H1 (cell line): ENCODE measurements at regions not wholly inside any gene's neighbourhood (a gene's known extent, or its start where the extent isn't known, plus 50 kb on each side); places are given as distances from the start of the nearest gene placed in this dataset.
A peak's percentile ranks its signal among the peaks of the same experiment; 100 is the strongest.

Source experiments
- CTCF ChIA-PET: fragments of 300-600 bp; sonication (Branson Sonifier 250); formaldehyde crosslinking; loops from one replicate; lab custom pipeline; 2021; ENCODE audit not compliant: partially characterized antibody; lab: Charles Lee
- POLR2A ChIA-PET: fragments of 300-600 bp; sonication (Branson Sonifier 250); formaldehyde crosslinking; loops from one replicate; lab custom pipeline; 2021; ENCODE audit warnings: inconsistent platforms; ENCODE audit not compliant: partially characterized antibody; lab: Charles Lee
- DNase-seq, 2 experiments: peaks; one replicate each; pipeline versions ENCODE4 v3.0.0 to v3.0.0-alpha.2; 2010 to 2022; ENCODE audit warnings: low spot score in 2 of 2, low read depth in 1 of 2, mixed read lengths in 1 of 2
- FAIRE-seq: peaks from 2 replicates; lab custom pipeline; 2011; peaks lifted over from hg19 to GRCh38; lab: Jason Lieb, UNC
- H2AFZ ChIP-seq: 2 replicates; pipeline ENCODE4 v1.8.1; 2012; ENCODE audit warnings: low read length, inconsistent platforms
- H2AK5ac ChIP-seq: 2 replicates; pipeline ENCODE4 v1.6.1; 2013; ENCODE audit warnings: low read depth, low read length
- H2BK120ac ChIP-seq: replicated peaks from 2 replicates; pipeline ENCODE3; 2013; ENCODE audit warnings: low read depth, low read length, inconsistent platforms
- H2BK12ac ChIP-seq: 2 replicates; pipeline ENCODE4 v1.6.1; 2013; ENCODE audit warnings: low read depth, low read length
- H2BK15ac ChIP-seq: 2 replicates; pipeline ENCODE4 v1.6.1; 2013; ENCODE audit warnings: low read length
- H2BK20ac ChIP-seq: 2 replicates; pipeline ENCODE4 v1.6.1; 2013; ENCODE audit warnings: low read length
- H2BK5ac ChIP-seq: 2 replicates; pipeline ENCODE4 v1.6.1; 2013; ENCODE audit warnings: low read depth, low read length
- H3K14ac ChIP-seq: 2 replicates; pipeline ENCODE4 v1.6.1; 2013; ENCODE audit warnings: inconsistent platforms; ENCODE audit not compliant: insufficient read length
- H3K18ac ChIP-seq: 2 replicates; pipeline ENCODE4 v1.6.1; 2013; ENCODE audit warnings: low read length; ENCODE audit errors: extremely low read depth
- H3K23ac ChIP-seq: 2 replicates; pipeline ENCODE4 v1.6.1; 2013; ENCODE audit warnings: inconsistent platforms; ENCODE audit not compliant: insufficient read length
- H3K23me2 ChIP-seq: 2 replicates; pipeline ENCODE4 v1.6.1; 2013; ENCODE audit warnings: low read depth, low read length
- H3K27ac ChIP-seq: 2 replicates; pipeline ENCODE4 v1.6.1; 2011; ENCODE audit warnings: low read depth, low read length, inconsistent platforms
- H3K27me3 ChIP-seq, 4 experiments: replicated peaks in 1 of 4; 1 replicate in 1 of 4; 2 replicates in 3 of 4; pipeline versions ENCODE4 v1.6.1 to v1.8.1; 2011 to 2013; ENCODE audit warnings: low read length in 3 of 4, mild to moderate bottlenecking in 3 of 4, inconsistent platforms in 2 of 4, mixed read lengths in 2 of 4, moderate library complexity in 1 of 4; ENCODE audit not compliant: control insufficient read depth in 3 of 4, insufficient read depth in 3 of 4; ENCODE audit errors: extremely low read depth in 1 of 4
- H3K36me3 ChIP-seq, 4 experiments: 2 replicates each; pipeline versions ENCODE4 v1.6.1 to v1.8.1; 2011 to 2013; ENCODE audit warnings: mild to moderate bottlenecking in 4 of 4, low read length in 3 of 4, moderate library complexity in 2 of 4, control low read depth in 1 of 4, inconsistent platforms in 1 of 4; ENCODE audit not compliant: insufficient read depth in 4 of 4, control insufficient read depth in 2 of 4
- H3K4ac ChIP-seq: replicated peaks from 2 replicates; pipeline ENCODE3; 2013; ENCODE audit warnings: low read length, low read depth, mixed read lengths, inconsistent platforms; ENCODE audit not compliant: insufficient read length
- H3K4me1 ChIP-seq, 4 experiments: replicated peaks in 1 of 4; 1 replicate in 1 of 4; 2 replicates in 3 of 4; pipeline versions ENCODE4 v1.6.1 to v1.8.1; 2011 to 2013; ENCODE audit warnings: low read length in 3 of 4, inconsistent platforms in 2 of 4, mixed read lengths in 1 of 4; ENCODE audit not compliant: insufficient read depth in 4 of 4, control insufficient read depth in 3 of 4
- H3K4me2 ChIP-seq, 2 experiments: 2 replicates each; pipeline versions ENCODE4 v1.6.1 to v1.8.1; 2011 to 2013; ENCODE audit warnings: low read depth in 2 of 2, low read length in 2 of 2, control low read depth in 1 of 2, inconsistent platforms in 1 of 2, mild to moderate bottlenecking in 1 of 2; ENCODE audit not compliant: insufficient read depth in 1 of 2
- H3K4me3 ChIP-seq, 4 experiments: fragments of 200-600, 300-600 bp in 1 of 4; sonication (generic), shearing (Covaris generic), sonication (Bioruptor Twin) in 1 of 4; 2 replicates each; pipeline versions ENCODE4 v1.5.1 to v1.8.1; 2011 to 2016; ENCODE audit warnings: low read length in 4 of 4, low read depth in 3 of 4, control low read depth in 2 of 4, inconsistent platforms in 2 of 4, mild to moderate bottlenecking in 2 of 4, mixed read lengths in 1 of 4, moderate library complexity in 1 of 4; ENCODE audit not compliant: insufficient read depth in 2 of 4; ENCODE audit errors: extremely low read depth in 1 of 4
- H3K56ac ChIP-seq: replicated peaks from 2 replicates; pipeline ENCODE3; 2013; ENCODE audit warnings: low read depth, mild to moderate bottlenecking, mixed read lengths, low read length, inconsistent platforms; ENCODE audit not compliant: insufficient read length
- H3K79me1 ChIP-seq: 2 replicates; pipeline ENCODE4 v1.6.1; 2013; ENCODE audit warnings: low read depth, low read length, control low read depth
- H3K79me2 ChIP-seq, 2 experiments: 2 replicates each; pipeline versions ENCODE4 v1.6.1 to v1.8.1; 2012 to 2013; ENCODE audit warnings: low read length in 2 of 2, mild to moderate bottlenecking in 2 of 2, inconsistent platforms in 1 of 2; ENCODE audit not compliant: insufficient read depth in 2 of 2, control insufficient read depth in 1 of 2
- H3K9ac ChIP-seq, 4 experiments: replicated peaks in 1 of 4; 1 replicate in 1 of 4; 2 replicates in 3 of 4; pipeline versions ENCODE4 v1.6.1 to v1.8.1; 2011 to 2013; ENCODE audit warnings: low read depth in 3 of 4, low read length in 3 of 4, control low read depth in 2 of 4, mild to moderate bottlenecking in 2 of 4, moderate library complexity in 2 of 4, inconsistent platforms in 1 of 4; ENCODE audit errors: extremely low read depth in 1 of 4
- H3K9me3 ChIP-seq, 2 experiments: 2 replicates each; pipeline versions ENCODE4 v1.6.1 to v1.8.1; 2012 to 2013; ENCODE audit warnings: mild to moderate bottlenecking in 2 of 2, moderate library complexity in 2 of 2, control low read depth in 1 of 2, inconsistent platforms in 1 of 2, low read depth in 1 of 2, low read length in 1 of 2, mixed read lengths in 1 of 2; ENCODE audit not compliant: insufficient read depth in 2 of 2
- H4K20me1 ChIP-seq, 2 experiments: replicated peaks in 1 of 2; 2 replicates each; pipeline versions ENCODE3 to v1.8.1; 2011 to 2013; ENCODE audit warnings: inconsistent platforms in 2 of 2, low read length in 2 of 2, mild to moderate bottlenecking in 1 of 2; ENCODE audit not compliant: insufficient read depth in 2 of 2, control insufficient read depth in 1 of 2
- H4K5ac ChIP-seq: 2 replicates; pipeline ENCODE4 v1.6.1; 2013; ENCODE audit warnings: low read length, low read depth, mixed read lengths, inconsistent platforms; ENCODE audit not compliant: insufficient read length
- H4K8ac ChIP-seq: 2 replicates; pipeline ENCODE4 v1.8.0; 2013; ENCODE audit warnings: mild to moderate bottlenecking, moderate library complexity, low read length, inconsistent platforms; ENCODE audit not compliant: insufficient read depth; ENCODE audit errors: extremely low read depth
- H4K91ac ChIP-seq: replicated peaks from 2 replicates; pipeline ENCODE3; 2013; ENCODE audit warnings: low read length, mixed read lengths, inconsistent platforms; ENCODE audit not compliant: insufficient read length
- CHD1 ChIP-seq: IDR thresholded peaks from 2 replicates; pipeline ENCODE4 v1.6.1; 2012; ENCODE audit warnings: low read depth, low read length, improper control_type of control experiment
- SIRT6 ChIP-seq: IDR thresholded peaks from one replicate; pipeline ENCODE4 v1.7.1; 2012; ENCODE audit warnings: low read length, inconsistent platforms
- WGBS, 2 experiments: shearing (Covaris generic) in 1 of 2; methylation state at CpG; one replicate each; pipeline versions ENCODE4 v1.1.6 to v1.1.7; 2013 to 2015; ENCODE audit warnings: low lambda C conversion rate in 2 of 2, mixed read lengths in 2 of 2, inconsistent platforms in 1 of 2, low coverage in 1 of 2, missing lambda C conversion rate in 1 of 2; ENCODE audit not compliant: insufficient replicate concordance in 2 of 2, insufficient coverage in 1 of 2, insufficient read length in 1 of 2; ENCODE audit errors: extremely low coverage in 1 of 2, missing lambda C conversion rate in 1 of 2; 5-methylcytosine and 5-hydroxymethylcytosine counted together

GRCh38 chr17:72534776-72535175 is 414.0 kb downstream of the SOX9 start:
- Histone ChIP-seq H3K27ac (no peak overlapping the region), H2AK5ac (no peak overlapping the region), H3K9me3 (peaks cover 0 to 7% of the 10 kb centered on the region in 2 experiments; a peak in 1 of 4 replicates), H4K91ac (no peak overlapping the region), H3K79me1 (no peaks in the 10 kb centered on the region), H3K4me2 (no peak overlapping the region), H4K5ac (no peak overlapping the region), H3K4me3 (no peak overlapping the region), H3K36me3 (no peaks in the 10 kb centered on the region), H3K9ac (no peak overlapping the region), H3K4ac (no peak overlapping the region), H2AFZ (no peak overlapping the region), H3K23me2 (no peaks in the 10 kb centered on the region), H2BK20ac (no peak overlapping the region), H3K4me1 (peaks cover 5 to 12% (median 10%) of the 10 kb centered on the region in 4 experiments), H4K8ac (no peak overlapping the region), H3K18ac (no peak overlapping the region), H3K14ac (no peak overlapping the region), H2BK12ac (no peak overlapping the region), H2BK120ac (no peak overlapping the region), H3K27me3 (no peaks in the 10 kb centered on the region), H2BK15ac (0 out of 2 replicates have a peak overlapping the region, but pooled peaks have one; percentile 10), H3K79me2 (no peaks in the 10 kb centered on the region), H3K56ac (no peak overlapping the region), H4K20me1 (no peaks in the 10 kb centered on the region), H2BK5ac (no peak overlapping the region), H3K23ac (no peak overlapping the region)
- POLR2A ChIA-PET, result no interaction called here
- no peak for DNase-seq
- CTCF ChIA-PET, result interaction anchor here (0.8 to 2.0 kb wide), 2 partner anchors 11 to 26 kb away, joined by 3 to 5 read pairs; no protein-coding TSS in a partner anchor
- no peak for FAIRE-seq
- 86% methylated on average over 3 of the region's 3 CpGs; no CpG with 5 or more reads in 1 of the 2 experiments for WGBS, 2 experiments
- no peak for TF ChIP-seq SIRT6
- no peak for TF ChIP-seq CHD1
